ENCODE measurements at regions not wholly inside any gene's neighbourhood (a gene's known extent, or its start where the extent isn't known, plus 50 kb on each side); places are given as distances from the start of the nearest gene placed in this dataset.

GRCh38 chrX:76026751-76027150 is 146.1 kb upstream of the PBDC1 start:
- no peak for TF ChIP-seq CTCF (IDR thresholded peaks at IDR 0.05)
- TF ChIP-seq POLR2A (IDR thresholded peaks at IDR 0.05): no peak

All from heart left ventricle (tissue), 13 donors.